DMS153 treated with DMSO at 0.1 percent for 48 hours (cell line): ENCODE measurements at regions not wholly inside any gene's neighbourhood (a gene's known extent, or its start where the extent isn't known, plus 50 kb on each side); places are given as distances from the start of the nearest gene placed in this dataset.
A peak's percentile ranks its signal among the peaks of the same experiment; 100 is the strongest.

Experiments used
- DNase-seq: peaks from one replicate; lab custom pipeline; 2025; ENCODE audit not compliant: unreplicated experiment; lab: John Stamatoyannopoulos, UW

- DNase-seq = no peak
These were observed 213.4 kb upstream of the EOMES start for GRCh38 chr3:27935492-27935891.

GRCh38 chr3:27939521-27939920 is 217.4 kb upstream of the EOMES start:
- DNase-seq = no peak

- no peak for DNase-seq
These were observed 217.8 kb upstream of the EOMES start for GRCh38 chr3:27939940-27940339.

- DNase-seq = no peak
These were observed 221.0 kb upstream of the EOMES start for GRCh38 chr3:27943106-27943505.

- no peak for DNase-seq
These were observed 223.1 kb upstream of the EOMES start for GRCh38 chr3:27945229-27945628.

GRCh38 chr3:27960133-27960532 is 238.0 kb upstream of the EOMES start:
- DNase-seq = no peak

- no peak for DNase-seq
These were observed 241.4 kb upstream of the EOMES start for GRCh38 chr3:27963519-27963918.

GRCh38 chr3:27971600-27971999 is 249.5 kb upstream of the EOMES start:
- DNase-seq = no peak

GRCh38 chr3:27976933-27977332 is 254.8 kb upstream of the EOMES start:
- no peak for DNase-seq

- no peak for DNase-seq
These were observed 256.3 kb upstream of the EOMES start for GRCh38 chr3:27978440-27978839.

GRCh38 chr3:27985369-27986035 is 255.9 kb upstream of the CMC1 start:
- no peak for DNase-seq

- DNase-seq = no peak
These were observed 255.1 kb upstream of the CMC1 start for GRCh38 chr3:27986234-27986879.

- no peak for DNase-seq
These were observed 251.1 kb upstream of the CMC1 start for GRCh38 chr3:27990324-27990723.

- DNase-seq = no peak
These were observed 250.6 kb upstream of the CMC1 start for GRCh38 chr3:27990837-27991236.

GRCh38 chr3:27993051-27993450 is 248.4 kb upstream of the CMC1 start:
- peak; percentile 1 for DNase-seq

GRCh38 chr3:28000608-28001007 is 240.8 kb upstream of the CMC1 start:
- no peak for DNase-seq

GRCh38 chr3:28008235-28008634 is 233.2 kb upstream of the CMC1 start:
- DNase-seq = no peak

- no peak for DNase-seq
These were observed 228.6 kb upstream of the CMC1 start for GRCh38 chr3:28012830-28013229.

GRCh38 chr3:28013864-28014473 is 227.4 kb upstream of the CMC1 start:
- DNase-seq = no peak

- DNase-seq = no peak
These were observed 222.3 kb upstream of the CMC1 start for GRCh38 chr3:28018925-28019718.

GRCh38 chr3:28019740-28020139 is 221.7 kb upstream of the CMC1 start:
- DNase-seq = no peak

GRCh38 chr3:28022916-28023315 is 218.5 kb upstream of the CMC1 start:
- no peak for DNase-seq
